ENCODE measurements at regions not wholly inside any gene's neighbourhood (a gene's known extent, or its start where the extent isn't known, plus 50 kb on each side); places are given as distances from the start of the nearest gene placed in this dataset.
"Not testable (repeated sequence)": the region's sequence is repeated elsewhere in the genome, so short reads cannot be mapped to it uniquely, and the experiment has no call there.

DNA sequence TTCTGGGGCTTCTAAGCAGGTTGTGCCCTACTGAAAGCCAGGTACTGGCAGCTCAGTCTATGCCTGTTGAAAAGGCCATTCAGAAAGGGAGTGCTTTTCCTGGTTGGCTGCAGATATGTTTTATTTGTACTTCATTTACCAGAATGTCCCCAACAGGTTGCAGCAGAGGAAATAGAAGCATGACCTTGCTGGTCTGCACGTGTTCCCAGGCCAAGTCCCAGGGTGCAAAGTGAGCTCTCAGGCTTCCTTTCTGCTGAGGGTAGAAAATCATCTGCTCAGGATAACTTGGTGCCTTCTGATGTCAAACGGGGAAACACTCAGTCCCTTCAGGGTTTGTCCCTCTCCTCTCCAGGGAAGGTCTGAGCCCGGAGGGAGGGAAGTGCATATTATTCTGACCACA, 356.4 kb downstream of the BCL11B start:
- DNase-seq: no peak

GRCh38 chr14:98916036-98916435, 356.0 kb downstream of the BCL11B start:
- no peak for DNase-seq

DNA sequence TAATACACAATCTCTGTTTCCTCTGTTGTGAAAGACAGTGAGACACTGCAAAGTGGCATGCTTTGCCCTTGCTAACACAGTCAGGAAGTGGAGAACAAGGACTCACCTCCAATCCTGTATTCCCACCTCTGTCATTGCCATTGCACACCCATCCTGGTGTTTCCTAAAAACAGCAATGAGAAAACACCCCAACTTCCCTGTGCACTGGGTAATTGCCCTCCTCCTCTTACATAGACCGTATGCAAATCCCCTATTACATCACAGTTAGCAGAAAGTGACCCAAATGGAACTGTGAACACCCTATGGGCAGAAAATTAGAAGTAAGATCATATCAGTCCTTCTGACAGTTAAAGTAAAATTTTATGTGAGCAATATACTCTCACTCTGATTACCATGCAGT, 355.5 kb downstream of the BCL11B start:
- DNase-seq: no peak

DNA sequence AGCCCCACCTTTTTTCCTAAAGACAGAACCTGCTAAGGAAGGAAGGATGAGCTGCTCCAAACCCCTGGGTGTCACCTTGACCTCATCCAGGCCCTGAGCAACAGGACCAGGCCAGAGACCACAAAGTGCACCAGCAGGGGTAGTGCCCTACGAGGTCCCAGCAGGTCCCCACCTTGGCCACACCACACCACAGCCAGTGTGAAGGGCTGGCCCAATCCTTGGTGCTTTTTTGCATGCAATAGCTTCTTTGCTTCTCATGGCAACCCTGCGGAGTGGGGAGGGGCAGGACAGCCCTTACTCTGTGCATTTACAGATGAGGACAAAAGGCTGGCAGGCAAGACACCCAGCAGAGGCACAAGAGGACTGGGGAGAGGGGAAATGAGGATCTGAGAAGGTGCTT, 352.6 kb downstream of the BCL11B start:
- no peak for DNase-seq

DNA sequence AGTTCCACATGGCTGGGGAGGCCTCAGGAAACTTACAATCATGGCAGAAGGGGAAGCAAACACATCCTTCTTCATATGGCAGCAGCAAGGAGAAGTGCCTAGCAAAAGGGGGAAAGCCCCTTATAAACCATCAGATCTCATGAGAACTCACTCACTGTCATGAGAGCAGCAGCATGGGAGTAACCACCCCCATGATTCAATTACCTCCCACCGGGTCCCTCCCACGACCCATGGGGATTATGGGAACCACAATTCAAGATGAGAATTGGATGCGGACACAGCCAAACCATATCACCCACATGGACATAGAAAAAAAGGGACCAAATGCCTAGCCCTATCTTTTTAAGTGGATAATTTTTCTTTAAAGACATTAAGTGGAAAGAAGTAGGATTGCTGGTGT, 350.7 kb downstream of the BCL11B start:
- not testable (repeated sequence) for DNase-seq

- DNase-seq: no peak
These were observed 348.4 kb downstream of the BCL11B start for GRCh38 chr14:98923596-98923995.

DNA sequence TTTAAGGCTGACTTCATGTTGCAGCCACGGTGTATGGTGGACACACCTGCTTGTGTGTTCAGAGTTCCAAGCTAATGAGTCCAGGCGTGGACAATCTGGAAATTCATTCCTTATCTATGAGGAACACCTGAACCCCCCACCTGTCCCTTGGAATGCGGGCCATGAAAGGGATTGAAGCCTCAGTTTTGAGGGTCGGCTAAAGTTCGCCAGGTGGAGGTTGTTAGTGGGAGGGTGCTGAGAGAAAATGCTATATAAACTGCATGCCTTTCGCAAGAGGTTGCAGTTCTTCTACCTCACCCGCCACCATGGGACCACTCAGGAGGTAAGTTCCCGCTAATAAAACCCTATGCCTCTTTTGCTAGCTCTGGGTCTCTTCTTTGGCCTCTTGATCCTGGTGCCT, 348.0 kb downstream of the BCL11B start:
- DNase-seq: no peak

GRCh38 chr14:98925354-98926040, 346.5 kb downstream of the BCL11B start:
- no peak for DNase-seq

GRCh38 chr14:98926146-98926545, 345.9 kb downstream of the BCL11B start:
- DNase-seq: no peak

DNA sequence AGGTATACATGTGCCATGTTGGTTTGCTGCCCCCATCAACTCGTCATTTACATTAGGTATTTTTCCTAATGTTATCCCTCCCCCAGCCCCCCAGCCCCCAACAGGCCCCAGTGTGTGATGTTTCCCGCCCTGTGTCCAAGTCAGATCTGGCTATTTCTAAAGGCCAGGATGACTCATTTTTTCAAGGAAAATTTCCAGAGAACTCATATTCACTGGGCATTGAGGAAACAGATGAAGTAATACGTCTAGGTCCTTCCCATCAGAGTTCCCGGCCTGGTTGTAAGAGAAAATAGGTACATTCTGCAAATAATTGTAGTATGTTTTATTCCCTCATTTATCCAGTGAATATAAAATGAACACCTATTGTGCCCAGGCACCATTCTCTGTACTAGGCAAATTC, 345.2 kb downstream of the BCL11B start:
- DNase-seq: no peak

GRCh38 chr14:98927986-98928385, 344.0 kb downstream of the BCL11B start:
- DNase-seq: no peak

DNA sequence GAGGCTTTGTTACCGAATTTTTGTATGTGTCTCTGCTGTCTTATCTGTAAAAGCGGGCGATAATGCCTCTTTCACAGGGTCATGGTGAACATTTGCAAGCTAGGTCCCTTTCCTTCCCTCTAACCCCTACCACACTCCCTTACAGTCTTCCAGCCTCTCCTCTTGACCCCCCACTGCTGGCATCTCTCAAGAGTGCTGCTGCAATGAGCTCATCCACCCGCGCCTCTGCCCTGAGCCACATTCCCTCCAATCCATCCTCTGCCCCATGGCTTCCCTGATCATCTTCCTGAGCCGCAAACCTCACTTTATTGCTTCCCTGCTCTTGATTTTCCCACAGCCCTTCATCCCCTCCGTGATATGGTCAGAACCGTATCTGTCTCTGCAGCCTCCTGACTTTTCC, 343.6 kb downstream of the BCL11B start:
- no peak for DNase-seq

DNA sequence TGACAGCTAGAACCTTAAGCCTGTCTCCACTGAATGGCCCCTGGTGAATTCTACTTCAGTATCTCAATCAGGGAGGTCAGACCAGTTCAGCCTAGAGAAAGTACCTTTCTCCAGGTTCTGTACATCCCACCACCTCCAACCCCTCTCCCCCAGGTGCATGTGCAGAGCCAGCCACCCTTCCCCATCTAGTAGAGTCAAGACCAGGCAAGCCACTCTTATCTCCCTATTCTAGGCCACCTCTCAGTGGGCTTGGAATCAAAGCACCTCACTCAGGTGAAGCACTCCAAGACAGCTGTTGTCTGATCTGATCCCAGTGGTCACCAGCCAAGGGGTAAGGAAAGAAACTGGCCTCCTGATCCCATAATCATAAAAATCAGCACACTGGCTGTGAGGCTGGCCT, 340.9 kb downstream of the BCL11B start:
- no peak for DNase-seq

- no peak for DNase-seq
These were observed 340.1 kb downstream of the BCL11B start for GRCh38 chr14:98931911-98932310.

- DNase-seq: no peak
These were observed 339.3 kb downstream of the BCL11B start for GRCh38 chr14:98932431-98933325.

- not testable (repeated sequence) for DNase-seq
These were observed 337.4 kb downstream of the BCL11B start for GRCh38 chr14:98934569-98934968.

DNA sequence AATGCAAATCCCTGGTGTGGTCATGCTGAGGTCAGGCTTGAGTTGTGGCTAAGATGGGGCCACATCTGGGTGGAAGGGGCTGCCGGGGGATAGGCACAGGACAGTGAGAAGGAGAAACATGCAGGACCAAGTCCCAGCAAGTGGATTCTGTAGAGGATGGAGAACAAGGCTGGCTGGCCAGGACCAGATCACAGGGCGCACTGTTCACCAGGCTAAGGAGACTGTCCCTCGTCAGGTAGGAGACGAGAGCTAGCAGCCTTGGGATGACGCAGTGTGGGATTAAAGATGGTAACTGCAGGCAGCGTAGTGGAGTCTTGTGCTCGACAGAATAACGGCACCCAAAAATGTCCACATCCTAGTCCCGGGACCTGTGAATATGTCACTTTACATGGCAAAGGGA, 336.1 kb downstream of the BCL11B start:
- no peak for DNase-seq

GRCh38 chr14:98937021-98937420, 335.0 kb downstream of the BCL11B start:
- no peak for DNase-seq

- no peak for DNase-seq
These were observed 334.1 kb downstream of the BCL11B start for GRCh38 chr14:98937712-98938505.

DNA sequence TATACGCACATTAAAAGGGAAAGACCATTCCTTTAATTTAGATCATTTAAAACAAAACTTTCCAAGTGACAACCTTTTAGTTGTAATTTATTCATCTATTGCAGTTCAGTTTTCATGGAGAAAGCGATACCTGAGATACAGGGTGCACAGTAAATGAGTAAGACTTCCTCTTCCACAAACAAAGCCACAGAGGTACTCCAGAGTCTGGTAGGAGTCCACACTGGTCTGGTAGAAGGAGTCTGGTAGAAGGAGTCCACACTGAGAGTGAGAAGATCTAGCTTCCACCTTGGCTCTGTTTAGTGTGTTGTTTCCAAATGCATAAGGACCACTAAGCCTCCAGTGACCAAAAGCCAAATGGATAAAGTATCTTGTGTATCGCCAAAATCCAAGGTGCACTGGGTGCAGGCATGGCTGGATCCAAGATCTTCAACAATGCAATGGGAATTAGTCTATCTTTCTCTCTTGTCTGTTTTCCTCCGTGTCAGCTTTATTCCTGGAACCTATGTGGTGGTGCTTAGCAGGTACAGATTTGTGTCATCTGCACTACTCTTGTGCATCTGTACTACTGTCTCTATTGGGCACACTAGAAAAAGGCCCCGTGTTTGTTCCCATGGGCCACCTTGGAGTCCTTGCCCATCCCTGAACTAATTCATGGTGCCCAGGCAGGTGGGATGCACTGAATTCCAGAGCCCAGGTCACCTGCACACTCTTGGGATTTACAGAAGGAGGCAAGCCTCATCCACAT, 331.1 kb downstream of the BCL11B start:
- no peak for DNase-seq

DNA sequence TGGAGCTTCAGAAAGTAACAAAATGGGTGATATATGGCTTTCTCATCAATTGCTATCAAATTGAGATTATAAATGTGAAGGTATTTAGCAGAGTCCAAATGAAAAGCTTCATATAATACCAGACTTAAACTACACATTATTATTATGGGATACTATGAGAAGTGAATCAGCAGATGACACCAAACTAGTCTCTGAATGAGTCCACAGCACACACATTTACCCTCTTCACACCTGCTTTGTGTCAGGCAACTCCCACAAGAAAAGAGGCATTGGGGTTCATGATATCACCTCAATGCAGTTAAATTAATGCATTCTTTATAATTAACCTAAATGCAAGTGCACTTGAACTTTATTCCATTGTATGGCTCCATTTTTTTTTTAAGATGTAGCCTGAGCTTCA, 330.5 kb downstream of the BCL11B start:
- DNase-seq: no peak

- DNase-seq: no peak
These were observed 328.1 kb downstream of the BCL11B start for GRCh38 chr14:98943907-98944306.

DNA sequence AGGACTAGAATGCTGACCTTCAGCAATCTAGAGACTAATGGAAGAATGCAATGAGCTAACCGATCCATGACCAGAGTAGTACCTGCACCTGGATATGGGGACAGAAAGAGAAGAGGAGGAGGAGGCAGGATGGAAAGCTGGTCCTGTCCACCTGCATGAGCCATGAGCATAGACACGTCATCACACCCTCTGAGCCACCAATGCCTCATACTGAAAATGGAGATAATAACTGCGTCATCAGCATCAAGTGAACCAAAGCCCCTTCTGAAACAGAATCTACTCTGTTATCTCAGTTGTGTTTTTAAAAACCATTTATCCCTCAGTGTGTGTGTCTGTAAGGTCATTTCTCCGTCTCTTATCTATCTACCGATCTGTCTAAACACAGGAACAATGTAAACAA, 327.0 kb downstream of the BCL11B start:
- DNase-seq: no peak

All from NCI-H2227 treated with DMSO at 0.1 percent for 48 hours (cell line).